ENCODE measurements at regions not wholly inside any gene's neighbourhood (a gene's known extent, or its start where the extent isn't known, plus 50 kb on each side); places are given as distances from the start of the nearest gene placed in this dataset.

DNA sequence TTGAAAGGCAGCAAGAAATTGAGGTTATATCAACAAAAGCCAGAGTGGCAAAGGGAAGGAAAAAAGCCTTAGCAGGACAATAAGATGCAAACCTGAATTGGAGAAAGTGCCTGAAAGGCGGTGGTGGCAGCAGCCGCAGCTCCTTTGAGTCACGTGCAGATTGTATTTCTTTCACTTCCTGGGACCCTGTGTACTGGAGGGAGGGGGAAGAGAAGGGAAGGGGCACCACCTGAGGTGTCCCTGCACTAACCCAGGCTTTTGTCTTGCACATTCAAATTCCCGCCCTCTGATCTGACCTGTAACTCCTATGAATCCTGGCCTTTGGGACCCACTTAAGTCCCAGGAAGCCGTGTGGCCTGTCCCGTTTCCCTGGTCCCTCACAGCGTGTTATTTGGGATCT, 326.1 kb upstream of the SKOR2 start:
- DNase-seq (ENCODE audit: insufficient read length, low spot score) (no peak), FAIRE-seq (no peak)
- TF ChIP-seq PAX5 (IDR thresholded peaks at IDR 0.05; ENCODE audit: insufficient read depth, low read length, severe bottlenecking) (no peak), TAF1 (IDR thresholded peaks at IDR 0.05; ENCODE audit: low read depth, low read length) (no peak), SPI1 (IDR thresholded peaks at IDR 0.05; ENCODE audit: low read depth, low read length) (no peak), POLR2AphosphoS5 (IDR thresholded peaks at IDR 0.05; ENCODE audit: low read depth, low read length) (no peak), POLR2A (IDR thresholded peaks at IDR 0.05; ENCODE audit: low read depth, low read length) (no peak), POU2F2 (IDR thresholded peaks at IDR 0.05; ENCODE audit: low read depth, low read length) (no peak)

DNA sequence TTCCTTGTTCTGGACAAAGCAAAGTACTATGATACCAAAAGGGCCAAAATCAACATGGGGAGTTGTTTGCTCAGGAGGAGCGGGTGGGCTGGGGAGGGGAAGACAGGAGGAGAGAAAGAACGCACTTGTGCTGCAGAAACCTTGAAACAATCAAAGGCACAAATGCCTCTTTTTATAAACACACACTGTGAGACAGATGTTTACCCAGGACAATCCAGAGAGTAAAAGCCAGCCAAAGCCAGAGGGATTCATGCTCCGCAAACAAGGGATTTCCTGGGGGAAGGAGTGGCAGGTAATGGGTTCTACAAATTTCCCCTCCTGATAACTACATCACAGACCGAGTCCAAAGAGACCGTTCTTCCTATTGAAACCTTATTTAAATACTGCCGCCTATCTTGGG, 323.5 kb upstream of the SKOR2 start:
- TF ChIP-seq SPI1 (IDR thresholded peaks at IDR 0.05; ENCODE audit: low read depth, low read length) (no peak), TAF1 (IDR thresholded peaks at IDR 0.05; ENCODE audit: low read depth, low read length) (no peak), POLR2A (IDR thresholded peaks at IDR 0.05; ENCODE audit: low read depth, low read length) (no peak), PAX5 (IDR thresholded peaks at IDR 0.05; ENCODE audit: insufficient read depth, low read length, severe bottlenecking) (no peak), POLR2AphosphoS5 (IDR thresholded peaks at IDR 0.05; ENCODE audit: low read depth, low read length) (no peak), POU2F2 (IDR thresholded peaks at IDR 0.05; ENCODE audit: low read depth, low read length) (no peak)
- FAIRE-seq (no peak), DNase-seq (ENCODE audit: insufficient read length, low spot score) (no peak)

DNA sequence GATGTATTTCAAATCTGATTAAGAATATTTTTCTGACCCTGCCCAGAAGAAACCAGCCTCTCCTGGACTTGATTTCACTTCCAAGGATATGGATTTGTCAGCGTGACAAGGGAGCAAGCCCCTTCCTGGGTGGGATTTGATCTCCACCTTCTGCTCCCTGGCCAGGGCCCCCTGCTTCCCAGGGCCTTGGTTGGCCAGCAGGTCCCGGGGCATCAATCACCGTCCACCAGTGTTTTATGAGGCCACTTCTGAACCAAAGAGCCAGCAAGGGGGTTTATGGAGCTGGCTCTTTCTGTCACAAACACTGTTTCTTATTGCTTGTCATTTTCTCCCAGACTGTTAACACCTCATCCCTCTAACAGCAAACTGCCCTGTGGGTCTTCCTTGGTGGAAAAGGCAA, 320.5 kb upstream of the SKOR2 start:
- TF ChIP-seq SPI1 (IDR thresholded peaks at IDR 0.05; ENCODE audit: low read depth, low read length): no peak
- no peak for TF ChIP-seq PAX5 (IDR thresholded peaks at IDR 0.05; ENCODE audit: insufficient read depth, low read length, severe bottlenecking)
- no peak for TF ChIP-seq POU2F2 (IDR thresholded peaks at IDR 0.05; ENCODE audit: low read depth, low read length)
- no peak for TF ChIP-seq POLR2A (IDR thresholded peaks at IDR 0.05; ENCODE audit: low read depth, low read length)
- TF ChIP-seq POLR2AphosphoS5 (IDR thresholded peaks at IDR 0.05; ENCODE audit: low read depth, low read length): no peak
- no peak for TF ChIP-seq TAF1 (IDR thresholded peaks at IDR 0.05; ENCODE audit: low read depth, low read length)

DNA sequence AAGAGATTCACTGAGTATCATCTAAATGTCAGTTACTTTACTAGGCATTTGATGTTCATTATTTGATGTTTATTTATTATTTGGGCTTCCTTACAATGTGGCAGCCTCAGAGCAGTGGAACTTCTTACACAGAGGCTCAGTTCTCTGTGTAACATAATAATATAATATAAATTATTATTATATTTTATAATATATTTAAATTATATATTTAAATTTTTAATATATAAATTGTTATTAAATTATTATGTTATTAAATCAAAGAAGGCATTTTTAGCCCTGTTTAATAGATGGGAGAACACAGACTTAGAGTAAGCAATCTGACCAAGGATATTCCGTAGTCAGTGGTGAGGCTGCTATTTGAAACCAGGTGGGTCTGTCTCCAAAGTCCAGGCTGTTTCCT, 315.3 kb upstream of the SKOR2 start:
- FAIRE-seq (no peak), DNase-seq (ENCODE audit: insufficient read length, low spot score) (no peak)
- TF ChIP-seq POLR2A (IDR thresholded peaks at IDR 0.05; ENCODE audit: low read depth, low read length): no peak
- no peak for TF ChIP-seq POLR2AphosphoS5 (IDR thresholded peaks at IDR 0.05; ENCODE audit: low read depth, low read length)
- no peak for TF ChIP-seq SPI1 (IDR thresholded peaks at IDR 0.05; ENCODE audit: low read depth, low read length)
- no peak for TF ChIP-seq POU2F2 (IDR thresholded peaks at IDR 0.05; ENCODE audit: low read depth, low read length)

More for the DNA sequence above, 320.5 kb upstream of the SKOR2 start:
- FAIRE-seq (no peak), DNase-seq (ENCODE audit: insufficient read length, low spot score) (no peak)

DNA sequence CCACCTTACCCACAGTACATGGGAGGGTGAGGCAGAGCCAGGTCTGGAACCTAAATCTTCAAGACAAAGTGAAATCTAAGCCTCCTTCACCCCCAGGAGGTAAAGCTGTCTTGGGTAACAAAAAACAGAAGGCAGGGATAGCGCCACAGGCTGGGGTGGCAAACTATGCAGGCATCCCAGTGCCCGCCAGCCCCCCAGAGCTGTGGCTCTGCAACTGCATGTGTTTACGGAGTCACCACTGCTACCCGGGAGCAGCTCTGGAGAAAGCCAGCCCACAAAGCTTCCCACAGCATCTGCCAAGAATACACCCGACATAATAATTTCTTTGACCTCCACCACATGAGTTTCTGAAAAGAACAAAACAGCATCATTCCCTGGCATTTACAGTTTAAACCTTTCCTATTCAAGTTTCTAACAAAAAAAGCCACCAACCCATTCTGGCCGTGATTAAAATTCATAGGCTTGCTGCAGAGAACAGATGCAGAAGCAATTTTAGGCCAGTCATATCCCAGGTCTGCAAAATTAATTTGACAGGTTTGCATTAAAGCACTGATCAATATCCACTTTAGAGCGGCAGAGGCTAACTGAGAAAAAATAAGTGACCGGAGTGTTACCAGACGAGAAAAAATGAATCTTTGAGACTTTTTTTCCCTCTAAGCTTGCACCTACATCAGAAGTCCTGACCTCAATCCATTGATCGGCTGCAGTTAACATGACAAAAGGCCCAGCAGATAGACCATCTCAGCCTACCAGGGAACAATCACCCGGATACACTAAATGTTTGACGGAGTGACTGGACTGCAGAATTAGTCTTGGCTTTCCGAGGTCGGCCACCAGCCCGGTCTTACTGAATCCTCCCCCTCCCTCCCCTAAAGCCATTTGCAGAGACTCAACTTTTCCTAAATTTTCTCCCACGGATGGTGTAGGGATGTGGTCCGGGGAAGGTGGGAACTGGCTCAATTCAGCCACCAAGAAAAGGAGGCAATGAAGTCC, 309.6 kb upstream of the SKOR2 start:
- TF ChIP-seq PAX5 (IDR thresholded peaks at IDR 0.05; ENCODE audit: insufficient read depth, low read length, severe bottlenecking) (no peak), TAF1 (IDR thresholded peaks at IDR 0.05; ENCODE audit: low read depth, low read length) (no peak), SPI1 (IDR thresholded peaks at IDR 0.05; ENCODE audit: low read depth, low read length) (no peak), POLR2AphosphoS5 (IDR thresholded peaks at IDR 0.05; ENCODE audit: low read depth, low read length) (no peak), POLR2A (IDR thresholded peaks at IDR 0.05; ENCODE audit: low read depth, low read length) (no peak), POU2F2 (IDR thresholded peaks at IDR 0.05; ENCODE audit: low read depth, low read length) (no peak)
- FAIRE-seq: no peak
- DNase-seq (ENCODE audit: insufficient read length, low spot score): no peak

DNA sequence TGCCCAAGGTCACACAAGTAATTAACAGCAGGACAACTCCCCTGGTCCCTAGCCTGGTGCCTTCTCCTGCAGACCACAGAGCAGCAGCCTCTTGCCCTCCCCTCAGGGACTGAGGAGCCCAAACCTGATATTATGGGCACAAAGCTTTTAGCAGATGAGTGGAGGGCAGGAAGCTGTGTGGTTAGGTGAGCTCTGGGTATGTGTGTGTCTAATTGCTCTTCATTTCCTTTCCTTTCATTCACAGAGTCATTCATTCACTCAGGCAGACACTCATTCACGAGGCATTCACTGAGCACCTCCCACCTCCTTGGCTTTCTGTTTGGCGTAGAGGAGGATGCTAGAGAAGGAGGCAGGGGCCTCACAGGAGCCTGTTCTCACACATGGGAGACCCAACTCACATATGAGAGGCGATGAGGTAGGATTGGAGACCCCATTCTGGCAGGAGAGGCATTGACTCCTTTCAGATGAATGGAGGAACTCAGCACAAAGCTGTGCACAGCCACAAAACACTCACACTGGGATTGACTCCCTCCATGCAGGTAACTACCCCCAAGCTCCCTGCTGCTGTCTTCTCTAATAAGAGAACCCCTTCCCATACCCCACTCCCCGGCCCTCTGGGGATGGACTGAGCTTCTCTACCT, 306.8 kb upstream of the SKOR2 start:
- TF ChIP-seq POU2F2 (IDR thresholded peaks at IDR 0.05; ENCODE audit: low read depth, low read length): no peak
- no peak for TF ChIP-seq PAX5 (IDR thresholded peaks at IDR 0.05; ENCODE audit: insufficient read depth, low read length, severe bottlenecking)
- TF ChIP-seq TAF1 (IDR thresholded peaks at IDR 0.05; ENCODE audit: low read depth, low read length): no peak
- no peak for TF ChIP-seq POLR2AphosphoS5 (IDR thresholded peaks at IDR 0.05; ENCODE audit: low read depth, low read length)
- no peak for TF ChIP-seq POLR2A (IDR thresholded peaks at IDR 0.05; ENCODE audit: low read depth, low read length)
- no peak for TF ChIP-seq SPI1 (IDR thresholded peaks at IDR 0.05; ENCODE audit: low read depth, low read length)
- FAIRE-seq: no peak
- no peak for DNase-seq (ENCODE audit: insufficient read length, low spot score)

DNA sequence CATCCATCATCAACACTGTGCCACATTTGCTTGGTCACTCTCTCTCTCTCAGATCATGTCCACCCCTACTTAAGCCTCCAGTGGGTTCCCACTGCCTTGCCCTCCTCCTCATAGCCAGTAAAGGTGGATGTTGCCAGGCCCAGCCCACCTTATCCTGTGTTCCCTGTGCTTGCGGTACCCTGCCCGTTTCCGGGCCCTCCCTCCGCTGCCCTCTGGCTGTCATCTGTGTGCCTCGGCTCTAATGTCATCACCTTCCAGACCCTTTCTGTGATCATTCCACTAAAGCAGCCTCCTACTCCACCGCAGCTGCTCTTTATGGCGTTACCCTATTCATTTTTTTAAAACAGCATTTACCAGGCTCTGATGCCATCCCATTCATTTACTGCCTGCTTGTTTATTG, 305.7 kb upstream of the SKOR2 start:
- DNase-seq (ENCODE audit: insufficient read length, low spot score) (no peak), FAIRE-seq (no peak)
- TF ChIP-seq SPI1 (IDR thresholded peaks at IDR 0.05; ENCODE audit: low read depth, low read length) (no peak), POU2F2 (IDR thresholded peaks at IDR 0.05; ENCODE audit: low read depth, low read length) (no peak), POLR2AphosphoS5 (IDR thresholded peaks at IDR 0.05; ENCODE audit: low read depth, low read length) (no peak), POLR2A (IDR thresholded peaks at IDR 0.05; ENCODE audit: low read depth, low read length) (no peak), TAF1 (IDR thresholded peaks at IDR 0.05; ENCODE audit: low read depth, low read length) (no peak), PAX5 (IDR thresholded peaks at IDR 0.05; ENCODE audit: insufficient read depth, low read length, severe bottlenecking) (no peak)

DNA sequence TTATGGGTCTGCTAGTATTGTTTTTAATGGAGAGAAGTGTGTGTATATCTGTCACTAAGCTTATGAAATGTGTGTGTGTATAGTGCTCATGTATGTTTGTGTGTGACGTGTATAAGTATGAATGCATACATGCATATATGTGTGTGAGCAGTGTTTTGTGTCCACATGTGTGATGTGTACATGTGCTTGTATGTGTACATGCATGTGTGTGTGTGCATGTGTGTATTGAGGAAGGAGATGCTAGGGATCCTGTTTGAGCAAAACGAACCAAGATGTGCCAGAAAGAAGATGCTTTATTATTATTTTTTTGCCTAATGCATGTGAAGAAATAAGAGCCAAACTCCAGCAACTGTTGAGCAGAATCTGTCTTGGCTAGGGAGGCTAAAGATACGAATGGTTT, 301.3 kb upstream of the SKOR2 start:
- FAIRE-seq: no peak
- DNase-seq (ENCODE audit: insufficient read length, low spot score): no peak
- no peak for TF ChIP-seq PAX5 (IDR thresholded peaks at IDR 0.05; ENCODE audit: insufficient read depth, low read length, severe bottlenecking)

DNA sequence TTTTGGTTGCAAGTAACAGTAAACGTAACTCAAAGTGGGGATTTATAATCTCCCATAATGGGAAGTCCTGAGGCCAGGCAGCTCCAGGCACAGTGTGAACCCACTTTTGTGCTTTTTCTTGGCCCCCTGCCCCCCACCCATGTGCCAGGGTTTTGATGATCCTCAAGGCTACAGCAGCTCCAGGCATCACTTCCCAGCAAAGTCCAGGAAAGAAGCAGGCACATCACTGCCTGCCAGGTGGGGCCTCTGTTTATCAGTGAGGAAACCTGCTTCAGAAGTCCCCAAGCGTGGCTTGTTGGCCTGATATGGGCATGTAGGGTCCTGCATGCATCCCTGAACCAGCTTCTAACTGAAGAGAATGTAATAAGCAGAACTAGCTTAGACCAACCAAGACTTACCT, 299.2 kb upstream of the SKOR2 start:
- FAIRE-seq (no peak), DNase-seq (ENCODE audit: insufficient read length, low spot score) (no peak)
- TF ChIP-seq PAX5 (IDR thresholded peaks at IDR 0.05; ENCODE audit: insufficient read depth, low read length, severe bottlenecking) (no peak), POU2F2 (IDR thresholded peaks at IDR 0.05; ENCODE audit: low read depth, low read length) (no peak), POLR2AphosphoS5 (IDR thresholded peaks at IDR 0.05; ENCODE audit: low read depth, low read length) (no peak), TAF1 (IDR thresholded peaks at IDR 0.05; ENCODE audit: low read depth, low read length) (no peak), POLR2A (IDR thresholded peaks at IDR 0.05; ENCODE audit: low read depth, low read length) (no peak), SPI1 (IDR thresholded peaks at IDR 0.05; ENCODE audit: low read depth, low read length) (no peak)

All from GM12891 (cell line).